ENCODE measurements at regions not wholly inside any gene's neighbourhood (a gene's known extent, or its start where the extent isn't known, plus 50 kb on each side); places are given as distances from the start of the nearest gene placed in this dataset.

DNA sequence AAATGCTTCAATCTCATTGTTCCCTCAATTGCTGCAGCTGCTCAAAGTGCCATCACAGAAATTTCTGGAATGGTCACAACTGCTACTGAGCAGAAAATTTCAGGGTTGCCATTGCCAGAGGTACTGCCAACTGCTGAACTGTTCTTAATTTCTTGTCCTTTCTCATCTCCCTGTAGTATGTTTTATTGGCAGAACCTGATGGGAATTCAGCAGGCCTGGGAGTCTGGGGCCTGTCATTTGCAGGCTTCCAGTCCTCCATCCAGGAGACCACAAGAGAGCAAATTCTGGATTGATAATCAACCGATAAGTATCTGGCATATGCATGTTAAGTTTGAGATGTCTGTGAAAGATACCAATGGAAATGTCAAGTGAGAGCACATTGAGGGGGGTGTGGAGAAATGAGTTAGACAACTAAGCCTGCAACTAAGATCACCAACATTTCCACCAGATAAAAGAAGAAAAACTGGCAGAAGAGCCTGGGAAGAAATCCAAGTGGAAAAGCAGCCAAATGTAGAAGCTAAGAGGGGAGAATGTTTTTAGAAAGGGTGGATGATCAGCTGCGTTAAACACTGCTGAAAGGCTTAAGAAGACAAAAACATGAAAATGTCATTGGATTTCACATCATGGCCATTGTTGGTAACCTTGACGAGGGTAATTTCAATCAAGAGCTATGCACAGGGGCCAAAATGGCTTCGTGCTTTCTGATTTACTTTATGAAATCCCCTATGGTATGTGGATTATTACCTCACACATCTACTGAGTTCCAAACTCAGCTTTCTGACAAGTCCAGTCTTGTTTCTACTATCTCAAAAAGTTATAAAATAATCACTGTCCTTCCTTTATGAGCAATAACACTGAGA, 648.1 kb downstream of the PLPP3 start:
- in situ Hi-C loops (cut with MboI) = no loop called here
- 8% methylated on average over 4 of the region's 4 CpGs for WGBS (ENCODE audit: insufficient coverage, insufficient replicate concordance, low lambda C conversion rate, missing lambda C conversion rate)
- Histone ChIP-seq H3K27me3 (replicated peaks in 1 of 2; ENCODE audit: control insufficient read depth in 2 of 2, insufficient read depth in 2 of 2, low read length in 1 of 2) (no peaks in the 10 kb centered on the region), H2AFZ (ENCODE audit: control insufficient read depth, low read depth, low read length) (no peak overlapping the region), H3K9me3 (replicated peaks; ENCODE audit: control insufficient read depth, insufficient read depth, low read length) (no peaks in the 10 kb centered on the region), H3K36me3 (ENCODE audit: control insufficient read depth in 2 of 2, insufficient read depth in 2 of 2, low read length in 1 of 2) (no peaks in the 10 kb centered on the region), H3K9ac (ENCODE audit: control insufficient read depth, insufficient read depth, low read length) (no peak overlapping the region), H3K4me2 (ENCODE audit: control insufficient read depth, insufficient read depth) (no peak overlapping the region), H3K79me2 (ENCODE audit: control insufficient read depth, insufficient read depth, low read length) (no peaks in the 10 kb centered on the region), H4K20me1 (ENCODE audit: control insufficient read depth, insufficient read depth) (no peaks in the 10 kb centered on the region), H3K4me3 (no peak overlapping the region), H3K4me1 (ENCODE audit: control insufficient read depth, insufficient read depth, low read length) (no peaks in the 10 kb centered on the region), H3K27ac (ENCODE audit: control insufficient read depth, insufficient read depth) (no peak overlapping the region)
- no TSS peak for BruUV-seq (replicated peaks)
- ATAC-seq (no peak), FAIRE-seq (no peak), DNase-seq (ENCODE audit: low read depth, low spot score) (no peak)
- intact Hi-C loops (cut with micrococcal nuclease; ENCODE audit: unreplicated experiment) = no loop called here
- ChIA-PET RAD21 (ENCODE audit: unreplicated experiment) (no interaction called here), POLR2A (no interaction called here), SMC1A (ENCODE audit: uncharacterized antibody, unreplicated experiment) (interaction anchor here (1.2 kb wide), 1 partner anchor 9 kb away, joined by 3 read pairs; no protein-coding TSS in a partner anchor), CTCF (no interaction called here)
- TF ChIP-seq STAT1 (conservative IDR thresholded peaks at IDR 0.05) = no peak
- no peak for TF ChIP-seq DPF2 (IDR thresholded peaks at IDR 0.05)
- TF ChIP-seq POU2F2 (IDR thresholded peaks at IDR 0.05; ENCODE audit: borderline replicate concordance, low read depth, low read length) = no peak
- TF ChIP-seq, protein P1, sequence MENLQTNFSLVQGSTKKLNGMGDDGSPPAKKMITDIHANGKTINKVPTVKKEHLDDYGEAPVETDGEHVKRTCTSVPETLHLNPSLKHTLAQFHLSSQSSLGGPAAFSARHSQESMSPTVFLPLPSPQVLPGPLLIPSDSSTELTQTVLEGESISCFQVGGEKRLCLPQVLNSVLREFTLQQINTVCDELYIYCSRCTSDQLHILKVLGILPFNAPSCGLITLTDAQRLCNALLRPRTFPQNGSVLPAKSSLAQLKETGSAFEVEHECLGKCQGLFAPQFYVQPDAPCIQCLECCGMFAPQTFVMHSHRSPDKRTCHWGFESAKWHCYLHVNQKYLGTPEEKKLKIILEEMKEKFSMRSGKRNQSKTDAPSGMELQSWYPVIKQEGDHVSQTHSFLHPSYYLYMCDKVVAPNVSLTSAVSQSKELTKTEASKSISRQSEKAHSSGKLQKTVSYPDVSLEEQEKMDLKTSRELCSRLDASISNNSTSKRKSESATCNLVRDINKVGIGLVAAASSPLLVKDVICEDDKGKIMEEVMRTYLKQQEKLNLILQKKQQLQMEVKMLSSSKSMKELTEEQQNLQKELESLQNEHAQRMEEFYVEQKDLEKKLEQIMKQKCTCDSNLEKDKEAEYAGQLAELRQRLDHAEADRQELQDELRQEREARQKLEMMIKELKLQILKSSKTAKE (IDR thresholded peaks at IDR 0.05; ENCODE audit: low read depth, poor library complexity, severe bottlenecking) = no peak
- no peak for TF ChIP-seq CBFB (IDR thresholded peaks at IDR 0.05; ENCODE audit: low read depth)
- TF ChIP-seq, protein P2, sequence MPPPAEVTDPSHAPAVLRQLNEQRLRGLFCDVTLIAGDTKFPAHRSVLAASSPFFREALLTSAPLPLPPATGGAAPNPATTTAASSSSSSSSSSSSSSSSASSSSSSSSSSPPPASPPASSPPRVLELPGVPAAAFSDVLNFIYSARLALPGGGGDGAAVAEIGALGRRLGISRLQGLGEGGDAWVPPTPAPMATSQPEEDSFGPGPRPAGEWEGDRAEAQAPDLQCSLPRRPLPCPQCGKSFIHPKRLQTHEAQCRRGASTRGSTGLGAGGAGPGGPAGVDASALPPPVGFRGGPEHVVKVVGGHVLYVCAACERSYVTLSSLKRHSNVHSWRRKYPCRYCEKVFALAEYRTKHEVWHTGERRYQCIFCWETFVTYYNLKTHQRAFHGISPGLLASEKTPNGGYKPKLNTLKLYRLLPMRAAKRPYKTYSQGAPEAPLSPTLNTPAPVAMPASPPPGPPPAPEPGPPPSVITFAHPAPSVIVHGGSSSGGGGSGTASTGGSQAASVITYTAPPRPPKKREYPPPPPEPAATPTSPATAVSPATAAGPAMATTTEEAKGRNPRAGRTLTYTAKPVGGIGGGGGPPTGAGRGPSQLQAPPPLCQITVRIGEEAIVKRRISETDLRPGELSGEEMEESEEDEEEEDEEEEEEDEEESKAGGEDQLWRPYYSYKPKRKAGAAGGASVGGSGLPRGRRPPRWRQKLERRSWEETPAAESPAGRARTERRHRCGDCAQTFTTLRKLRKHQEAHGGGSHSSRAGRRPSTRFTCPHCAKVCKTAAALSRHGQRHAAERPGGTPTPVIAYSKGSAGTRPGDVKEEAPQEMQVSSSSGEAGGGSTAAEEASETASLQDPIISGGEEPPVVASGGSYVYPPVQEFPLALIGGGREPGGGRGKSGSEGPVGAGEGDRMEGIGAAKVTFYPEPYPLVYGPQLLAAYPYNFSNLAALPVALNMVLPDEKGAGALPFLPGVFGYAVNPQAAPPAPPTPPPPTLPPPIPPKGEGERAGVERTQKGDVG (CRISPR knock-in tag; IDR thresholded peaks at IDR 0.05) = no peak
- no peak for TF ChIP-seq RBBP5 (conservative IDR thresholded peaks at IDR 0.05)
- no peak for TF ChIP-seq GABPA (IDR thresholded peaks at IDR 0.05; ENCODE audit: low read depth)
- no peak for TF ChIP-seq WRNIP1 (IDR thresholded peaks at IDR 0.05; ENCODE audit: borderline replicate concordance, low read depth, low read length)
- TF ChIP-seq, protein P3, sequence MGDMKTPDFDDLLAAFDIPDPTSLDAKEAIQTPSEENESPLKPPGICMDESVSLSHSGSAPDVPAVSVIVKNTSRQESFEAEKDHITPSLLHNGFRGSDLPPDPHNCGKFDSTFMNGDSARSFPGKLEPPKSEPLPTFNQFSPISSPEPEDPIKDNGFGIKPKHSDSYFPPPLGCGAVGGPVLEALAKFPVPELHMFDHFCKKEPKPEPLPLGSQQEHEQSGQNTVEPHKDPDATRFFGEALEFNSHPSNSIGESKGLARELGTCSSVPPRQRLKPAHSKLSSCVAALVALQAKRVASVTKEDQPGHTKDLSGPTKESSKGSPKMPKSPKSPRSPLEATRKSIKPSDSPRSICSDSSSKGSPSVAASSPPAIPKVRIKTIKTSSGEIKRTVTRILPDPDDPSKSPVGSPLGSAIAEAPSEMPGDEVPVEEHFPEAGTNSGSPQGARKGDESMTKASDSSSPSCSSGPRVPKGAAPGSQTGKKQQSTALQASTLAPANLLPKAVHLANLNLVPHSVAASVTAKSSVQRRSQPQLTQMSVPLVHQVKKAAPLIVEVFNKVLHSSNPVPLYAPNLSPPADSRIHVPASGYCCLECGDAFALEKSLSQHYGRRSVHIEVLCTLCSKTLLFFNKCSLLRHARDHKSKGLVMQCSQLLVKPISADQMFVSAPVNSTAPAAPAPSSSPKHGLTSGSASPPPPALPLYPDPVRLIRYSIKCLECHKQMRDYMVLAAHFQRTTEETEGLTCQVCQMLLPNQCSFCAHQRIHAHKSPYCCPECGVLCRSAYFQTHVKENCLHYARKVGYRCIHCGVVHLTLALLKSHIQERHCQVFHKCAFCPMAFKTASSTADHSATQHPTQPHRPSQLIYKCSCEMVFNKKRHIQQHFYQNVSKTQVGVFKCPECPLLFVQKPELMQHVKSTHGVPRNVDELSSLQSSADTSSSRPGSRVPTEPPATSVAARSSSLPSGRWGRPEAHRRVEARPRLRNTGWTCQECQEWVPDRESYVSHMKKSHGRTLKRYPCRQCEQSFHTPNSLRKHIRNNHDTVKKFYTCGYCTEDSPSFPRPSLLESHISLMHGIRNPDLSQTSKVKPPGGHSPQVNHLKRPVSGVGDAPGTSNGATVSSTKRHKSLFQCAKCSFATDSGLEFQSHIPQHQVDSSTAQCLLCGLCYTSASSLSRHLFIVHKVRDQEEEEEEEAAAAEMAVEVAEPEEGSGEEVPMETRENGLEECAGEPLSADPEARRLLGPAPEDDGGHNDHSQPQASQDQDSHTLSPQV (IDR thresholded peaks at IDR 0.05) = no peak
- TF ChIP-seq SPI1 (IDR thresholded peaks at IDR 0.05; ENCODE audit: borderline replicate concordance, insufficient read depth, low read depth, low read length) = no peak
- no peak for TF ChIP-seq BMI1 (IDR thresholded peaks at IDR 0.05; ENCODE audit: borderline replicate concordance)
